GM12864 (cell line): ENCODE measurements at regions not wholly inside any gene's neighbourhood (a gene's known extent, or its start where the extent isn't known, plus 50 kb on each side); places are given as distances from the start of the nearest gene placed in this dataset.

Experiments used
- DNase-seq: peaks from one replicate; pipeline ENCODE4 v3.0.0-alpha.2; 2011; ENCODE audit warnings: low read depth
- H3K4me3 ChIP-seq: 2 replicates; pipeline ENCODE4 v1.5.1; 2011; ENCODE audit warnings: mild to moderate bottlenecking, low read depth, low read length, control low read depth
- TF ChIP-seq, protein P1 (sequence below): IDR thresholded peaks from 2 replicates; pipeline ENCODE4 v1.5.1; 2011; ENCODE audit warnings: low read depth, mild to moderate bottlenecking, moderate library complexity, low read length, control low read depth, inconsistent platforms; ENCODE audit errors: missing control alignments

DNA sequence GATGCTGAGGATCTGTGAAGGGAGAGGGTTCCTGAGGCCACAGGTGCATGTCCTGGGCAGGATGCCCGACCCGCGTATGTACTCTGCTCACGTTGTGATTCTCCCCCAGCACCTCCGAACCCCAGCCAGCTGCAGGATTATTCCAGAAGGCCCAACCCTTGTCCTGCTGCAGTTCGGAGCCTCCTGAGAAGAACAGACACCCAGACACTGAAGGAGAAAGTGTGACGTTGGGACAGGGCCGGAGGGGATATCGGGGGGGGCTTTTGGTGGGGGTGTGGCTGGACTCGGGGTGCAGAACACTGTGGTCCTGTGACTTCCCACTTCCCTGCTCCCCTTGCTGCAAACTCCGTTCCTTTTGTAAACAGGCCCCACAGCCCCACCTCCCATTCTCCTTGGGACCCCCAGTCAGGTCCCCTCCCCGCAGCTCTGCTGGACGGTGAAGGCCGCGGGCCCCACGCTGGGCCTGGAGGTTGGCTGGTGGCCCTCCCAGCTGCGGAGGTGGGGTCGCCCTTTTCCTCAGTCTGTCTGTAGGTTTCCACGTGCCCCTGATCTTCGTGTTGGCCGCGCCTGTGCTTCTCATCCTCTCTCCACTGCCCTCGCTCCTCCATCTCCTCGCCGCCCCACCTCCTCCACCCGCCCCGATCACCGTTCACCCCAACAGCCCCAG, 83.0 kb upstream of the ADRA2C start:
- no peak overlapping the region for H3K4me3 ChIP-seq
- no peak for DNase-seq
- TF ChIP-seq, protein P1, sequence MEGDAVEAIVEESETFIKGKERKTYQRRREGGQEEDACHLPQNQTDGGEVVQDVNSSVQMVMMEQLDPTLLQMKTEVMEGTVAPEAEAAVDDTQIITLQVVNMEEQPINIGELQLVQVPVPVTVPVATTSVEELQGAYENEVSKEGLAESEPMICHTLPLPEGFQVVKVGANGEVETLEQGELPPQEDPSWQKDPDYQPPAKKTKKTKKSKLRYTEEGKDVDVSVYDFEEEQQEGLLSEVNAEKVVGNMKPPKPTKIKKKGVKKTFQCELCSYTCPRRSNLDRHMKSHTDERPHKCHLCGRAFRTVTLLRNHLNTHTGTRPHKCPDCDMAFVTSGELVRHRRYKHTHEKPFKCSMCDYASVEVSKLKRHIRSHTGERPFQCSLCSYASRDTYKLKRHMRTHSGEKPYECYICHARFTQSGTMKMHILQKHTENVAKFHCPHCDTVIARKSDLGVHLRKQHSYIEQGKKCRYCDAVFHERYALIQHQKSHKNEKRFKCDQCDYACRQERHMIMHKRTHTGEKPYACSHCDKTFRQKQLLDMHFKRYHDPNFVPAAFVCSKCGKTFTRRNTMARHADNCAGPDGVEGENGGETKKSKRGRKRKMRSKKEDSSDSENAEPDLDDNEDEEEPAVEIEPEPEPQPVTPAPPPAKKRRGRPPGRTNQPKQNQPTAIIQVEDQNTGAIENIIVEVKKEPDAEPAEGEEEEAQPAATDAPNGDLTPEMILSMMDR, result no peak

DNA sequence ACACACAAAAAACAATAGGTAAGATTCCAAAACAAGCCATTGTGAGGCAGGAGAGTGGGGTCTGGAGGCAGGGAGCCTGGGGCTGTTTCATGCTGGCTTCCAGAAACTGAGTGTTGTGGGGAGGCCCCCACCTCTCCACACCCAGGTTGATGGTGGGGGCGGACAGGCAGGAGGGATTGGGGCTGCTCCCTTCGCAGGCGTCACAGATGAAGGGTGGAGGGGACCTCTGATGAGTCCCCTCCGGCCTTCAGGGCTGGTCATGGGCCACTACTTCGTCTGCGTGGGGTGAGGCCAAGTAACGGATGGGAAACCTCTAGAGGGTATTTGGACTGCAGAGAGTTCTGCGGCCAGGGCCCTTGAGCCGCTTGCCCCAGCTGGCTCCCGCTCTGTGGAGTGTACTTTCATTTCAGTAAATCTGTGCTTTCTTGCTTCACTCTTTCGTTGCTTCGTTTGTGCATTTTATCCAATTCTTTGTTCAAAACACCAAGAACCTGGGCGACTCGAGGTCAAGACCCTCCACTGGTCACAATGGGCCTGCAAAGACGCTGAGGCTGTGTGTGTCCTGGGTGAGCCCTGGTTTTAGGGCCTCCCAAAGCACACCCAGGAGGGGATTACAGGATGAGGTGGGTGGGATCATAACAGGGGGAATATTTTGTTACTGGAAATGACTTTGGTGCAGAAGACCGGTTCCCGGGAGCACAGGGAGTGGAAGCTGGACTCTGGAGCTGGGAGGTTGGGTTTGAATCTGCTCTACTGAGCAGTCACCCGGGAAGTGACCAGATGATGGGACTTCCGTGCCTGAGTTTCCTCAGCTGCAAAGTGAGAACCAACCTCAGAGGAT, 83.7 kb upstream of the ADRA2C start:
- TF ChIP-seq, protein P1, result no peak
- no peak for DNase-seq
- H3K4me3 ChIP-seq, result no peak overlapping the region

DNA sequence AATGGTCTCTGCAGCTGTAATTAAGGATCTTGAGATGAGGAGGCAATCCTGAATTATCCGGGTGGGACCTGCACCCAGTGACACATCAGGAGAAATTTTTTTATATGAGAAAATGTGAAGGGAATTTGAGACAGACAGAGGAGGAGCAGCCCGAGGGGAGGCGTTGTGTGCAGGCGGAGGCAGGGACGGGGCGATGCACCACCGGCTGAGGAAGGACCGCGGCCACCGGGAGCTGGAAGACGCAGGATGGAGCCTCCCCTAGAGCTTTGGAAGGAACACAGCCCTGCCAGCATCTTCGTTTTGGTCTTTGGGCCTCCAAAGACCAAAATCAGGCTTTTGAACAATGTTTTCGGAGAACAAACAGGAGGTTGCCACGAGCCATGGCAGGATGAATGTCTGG, 85.0 kb upstream of the ADRA2C start:
- TF ChIP-seq, protein P1, result no peak
- H3K4me3 ChIP-seq, result no peak overlapping the region
- DNase-seq, result no peak

DNA sequence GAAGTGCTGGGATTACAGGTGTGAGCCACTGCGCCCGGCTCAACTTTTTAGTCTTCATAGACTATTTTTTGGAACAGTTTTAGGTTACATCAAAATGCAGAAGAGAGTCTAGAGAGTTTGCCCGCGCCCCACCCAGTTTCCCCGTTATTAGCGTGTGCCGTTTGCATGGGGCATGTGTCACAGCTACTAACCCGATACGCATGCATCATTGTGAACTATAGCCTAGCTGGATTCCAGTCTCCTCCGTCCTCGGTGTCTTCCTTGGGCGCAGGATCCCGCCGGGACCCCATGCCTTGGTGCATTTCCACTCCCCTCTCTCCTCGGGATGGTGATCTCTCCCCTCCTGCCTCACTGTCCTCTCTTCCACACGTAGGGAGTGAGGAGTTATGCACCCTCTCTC, 85.5 kb upstream of the ADRA2C start:
- no peak for DNase-seq
- no peak overlapping the region for H3K4me3 ChIP-seq
- TF ChIP-seq, protein P1, result no peak

DNA sequence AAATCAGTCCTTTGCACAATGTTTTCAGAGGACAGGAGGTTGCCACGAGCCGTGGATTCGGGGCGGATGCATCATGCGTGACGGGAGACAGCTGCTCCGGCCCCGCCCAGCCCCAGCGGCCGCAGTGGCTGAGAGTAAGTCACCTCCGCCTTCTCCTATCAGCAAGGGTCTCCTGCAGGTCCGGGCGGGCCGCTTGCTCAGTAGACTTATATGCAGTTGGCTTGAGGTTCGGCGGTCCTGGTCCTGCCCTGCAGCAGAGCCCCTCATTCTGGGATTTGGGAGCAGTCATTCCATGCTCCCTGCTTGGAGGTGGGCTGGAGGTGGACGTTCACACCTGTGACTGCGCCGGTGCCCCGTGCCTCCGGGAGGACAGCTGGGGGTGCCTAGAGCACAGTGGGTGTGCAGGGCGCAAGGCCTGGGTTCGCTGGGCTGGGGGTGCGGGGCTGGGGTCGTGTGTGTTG, 86.3 kb upstream of the ADRA2C start:
- DNase-seq, result no peak
- no peak overlapping the region for H3K4me3 ChIP-seq
- TF ChIP-seq, protein P1, result no peak

DNA sequence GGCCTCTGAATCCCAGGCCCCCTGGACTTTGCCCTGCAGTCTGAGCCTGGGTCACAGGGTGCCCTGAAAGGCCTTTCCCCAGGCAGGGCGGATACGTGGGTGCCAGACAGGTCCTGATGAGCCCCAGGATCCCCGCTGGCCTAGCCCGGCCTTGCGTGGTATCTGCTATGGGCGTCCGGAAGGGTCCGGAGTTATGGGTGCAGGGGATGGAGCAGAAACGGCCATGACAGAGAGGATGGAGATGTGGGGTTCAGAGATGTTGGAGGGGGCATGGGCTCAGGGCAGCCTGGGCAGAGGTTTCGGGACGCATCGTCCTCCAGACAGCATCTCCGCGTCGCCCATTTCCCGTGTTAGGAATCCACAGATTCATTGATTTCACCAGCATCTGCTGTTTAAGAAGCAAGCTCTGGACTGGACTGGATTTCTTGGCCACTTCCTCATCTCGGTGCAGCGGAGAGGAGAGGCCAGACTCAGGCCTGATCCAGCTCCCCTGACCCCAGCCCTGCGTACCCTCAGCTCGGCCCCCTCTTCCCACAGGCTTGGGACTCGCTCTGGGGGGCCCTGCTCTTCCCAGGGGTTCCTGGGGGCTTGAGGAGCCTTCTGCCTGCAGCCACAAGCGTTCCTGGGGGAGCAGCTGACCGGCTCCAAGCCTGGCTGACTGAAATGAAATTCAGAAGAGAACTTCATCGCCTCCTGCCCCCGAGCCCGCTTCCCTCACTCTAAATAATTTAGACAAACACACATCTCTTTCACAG, 86.9 kb upstream of the ADRA2C start:
- DNase-seq, result no peak
- TF ChIP-seq, protein P1, result no peak
- H3K4me3 ChIP-seq, result no peak overlapping the region
